Small intestine (tissue), 7 donors: ENCODE measurements at regions not wholly inside any gene's neighbourhood (a gene's known extent, or its start where the extent isn't known, plus 50 kb on each side); places are given as distances from the start of the nearest gene placed in this dataset.

Experiments
- DNase-seq, 2 donors: peaks; one replicate each; pipeline versions ENCODE4 v3.0.0 to v3.0.0-alpha.2; 2013
- FAIRE-seq: peaks from 2 replicates; lab custom pipeline; 2012; peaks lifted over from hg19 to GRCh38; lab: Jason Lieb, UNC
- H3K27ac ChIP-seq, 3 donors: one replicate each; pipeline ENCODE4 v1.5.1; 2013; ENCODE audit warnings: low read length in 2 of 3, mild to moderate bottlenecking in 2 of 3, control low read depth in 1 of 3, inconsistent platforms in 1 of 3, low read depth in 1 of 3, moderate library complexity in 1 of 3
- H3K27me3 ChIP-seq, 3 donors: one replicate each; pipeline ENCODE4 v1.6.1; 2013; ENCODE audit warnings: low read length in 3 of 3, inconsistent platforms in 1 of 3; ENCODE audit not compliant: control insufficient read depth in 3 of 3, insufficient read depth in 3 of 3
- H3K36me3 ChIP-seq, 3 donors: one replicate each; pipeline ENCODE4 v1.6.1; 2013; ENCODE audit warnings: low read length in 3 of 3, inconsistent platforms in 1 of 3, low read depth in 1 of 3, mild to moderate bottlenecking in 1 of 3, moderate library complexity in 1 of 3; ENCODE audit not compliant: control insufficient read depth in 3 of 3, insufficient read depth in 2 of 3
- H3K4me1 ChIP-seq, 3 donors: one replicate each; pipeline ENCODE4 v1.6.1; 2013; ENCODE audit warnings: low read length in 2 of 3, inconsistent platforms in 1 of 3, low read depth in 1 of 3, mild to moderate bottlenecking in 1 of 3, moderate library complexity in 1 of 3; ENCODE audit not compliant: control insufficient read depth in 3 of 3, insufficient read depth in 2 of 3
- H3K4me3 ChIP-seq, 3 donors: one replicate each; pipeline ENCODE4 v1.5.1; 2013; ENCODE audit warnings: low read length in 3 of 3, control low read depth in 1 of 3, inconsistent platforms in 1 of 3, low read depth in 1 of 3, mild to moderate bottlenecking in 1 of 3, moderate library complexity in 1 of 3
- H3K9me3 ChIP-seq, 2 donors: one replicate each; pipeline ENCODE4 v1.6.1; 2013; ENCODE audit warnings: low read depth in 1 of 2, low read length in 1 of 2; ENCODE audit not compliant: control insufficient read depth in 2 of 2, insufficient read depth in 1 of 2
- WGBS, 3 donors: extraction: QIAGEN DNeasy Blood & Tissue Kit; methylation state at CpG; one replicate each; pipeline ENCODE4 v1.1.7; 2013; 5-methylcytosine and 5-hydroxymethylcytosine counted together
- donor health status: healthy with polysubstance abuse.
- donor health status: control.
- donor health status: control.
- donor health status: Bipolar disorder and iron deficiency.
- donor health status: healthy.

GRCh38 chr12:89215196-89215595, 137.1 kb downstream of the DUSP6 start:
- H3K9me3 ChIP-seq: no peaks in the 10 kb centered on the region
- FAIRE-seq (peak; percentile 41), DNase-seq (no peak)
- 72 to 94% (median 84%) methylated on average over 1 of the region's 1 CpG for WGBS, 3 donors
- no peaks in the 10 kb centered on the region for H3K27me3 ChIP-seq
- no peak overlapping the region for H3K4me3 ChIP-seq
- peaks cover 0 to 18% (median 2%) of the 10 kb centered on the region in 3 donors for H3K4me1 ChIP-seq
- H3K36me3 ChIP-seq: no peaks in the 10 kb centered on the region
- H3K27ac ChIP-seq: no peak overlapping the region

GRCh38 chr12:89213747-89214146, 138.6 kb downstream of the DUSP6 start:
- Histone ChIP-seq H3K27ac (no peak overlapping the region), H3K4me1 (peaks cover 0 to 18% (median 2%) of the 10 kb centered on the region in 3 donors), H3K9me3 (no peaks in the 10 kb centered on the region), H3K36me3 (no peaks in the 10 kb centered on the region), H3K27me3 (no peaks in the 10 kb centered on the region), H3K4me3 (no peak overlapping the region)
- DNase-seq (peak in 1 of 2 donors; percentile 35), FAIRE-seq (peak; percentile 5)
- WGBS, 3 donors: 83 to 93% (median 90%) methylated on average over 1 of the region's 1 CpG

GRCh38 chr12:89213139-89213538, 139.2 kb downstream of the DUSP6 start:
- FAIRE-seq: no peak
- H3K27ac ChIP-seq: peak overlapping the region in 1 of 3 donors; percentile 64
- H3K4me3 ChIP-seq: no peak overlapping the region
- H3K27me3 ChIP-seq: no peaks in the 10 kb centered on the region
- no peaks in the 10 kb centered on the region for H3K9me3 ChIP-seq
- peaks cover 0 to 18% (median 2%) of the 10 kb centered on the region in 3 donors for H3K4me1 ChIP-seq
- WGBS, 3 donors: 84 to 94% (median 91%) methylated on average over 1 of the region's 1 CpG
- peak in 1 of 2 donors; percentile 23 for DNase-seq
- H3K36me3 ChIP-seq: no peaks in the 10 kb centered on the region

GRCh38 chr12:89212339-89212771, 139.9 kb downstream of the DUSP6 start:
- H3K36me3 ChIP-seq: no peaks in the 10 kb centered on the region
- no peak overlapping the region for H3K4me3 ChIP-seq
- peak overlapping the region in 1 of 3 donors; percentile 64 for H3K27ac ChIP-seq
- DNase-seq (peak in 1 of 2 donors; percentile 35), FAIRE-seq (no peak)
- 63 to 85% (median 69%) methylated on average over 3 of the region's 3 CpGs for WGBS, 3 donors
- peaks cover 0 to 18% (median 2%) of the 10 kb centered on the region in 3 donors for H3K4me1 ChIP-seq
- H3K9me3 ChIP-seq: no peaks in the 10 kb centered on the region
- no peaks in the 10 kb centered on the region for H3K27me3 ChIP-seq

GRCh38 chr12:89211456-89211855, 140.8 kb downstream of the DUSP6 start:
- Histone ChIP-seq H3K4me1 (peaks cover 0 to 18% (median 2%) of the 10 kb centered on the region in 3 donors), H3K36me3 (no peaks in the 10 kb centered on the region), H3K27ac (no peak overlapping the region), H3K4me3 (no peak overlapping the region), H3K27me3 (no peaks in the 10 kb centered on the region), H3K9me3 (no peaks in the 10 kb centered on the region)
- 92 to 100% (median 93%) methylated on average over 1 of the region's 1 CpG for WGBS, 3 donors
- no peak for FAIRE-seq
- DNase-seq: no peak

- DNase-seq: no peak
- H3K4me1 ChIP-seq: peaks cover 2 to 13% (median 2%) of the 10 kb centered on the region in 3 donors
- H3K36me3 ChIP-seq: no peaks in the 10 kb centered on the region
- H3K9me3 ChIP-seq: no peaks in the 10 kb centered on the region
- no peak overlapping the region for H3K4me3 ChIP-seq
- no peak overlapping the region for H3K27ac ChIP-seq
- 87 to 96% (median 94%) methylated on average over 2 of the region's 2 CpGs for WGBS, 3 donors
- no peaks in the 10 kb centered on the region for H3K27me3 ChIP-seq
- FAIRE-seq: no peak
These were observed 142.0 kb downstream of the DUSP6 start for GRCh38 chr12:89210277-89210676.

- 73 to 86% (median 74%) methylated on average over 2 of the region's 2 CpGs for WGBS, 3 donors
- no peak for FAIRE-seq
- no peaks in the 10 kb centered on the region for H3K9me3 ChIP-seq
- H3K27ac ChIP-seq: no peak overlapping the region
- H3K27me3 ChIP-seq: no peaks in the 10 kb centered on the region
- no peaks in the 10 kb centered on the region for H3K36me3 ChIP-seq
- peaks cover 2 to 13% (median 2%) of the 10 kb centered on the region in 3 donors for H3K4me1 ChIP-seq
- no peak for DNase-seq
- H3K4me3 ChIP-seq: no peak overlapping the region
These were observed 143.6 kb downstream of the DUSP6 start for GRCh38 chr12:89208661-89209096.

GRCh38 chr12:89206390-89206789, 145.9 kb downstream of the DUSP6 start:
- FAIRE-seq: no peak
- WGBS, 3 donors: 79 to 100% (median 90%) methylated on average over 1 of the region's 1 CpG
- Histone ChIP-seq H3K27me3 (no peaks in the 10 kb centered on the region), H3K36me3 (no peaks in the 10 kb centered on the region), H3K4me1 (peaks cover 0 to 2% (median 0%) of the 10 kb centered on the region in 3 donors), H3K27ac (no peak overlapping the region), H3K9me3 (no peaks in the 10 kb centered on the region), H3K4me3 (no peak overlapping the region)
- no peak for DNase-seq

GRCh38 chr12:89205517-89205916, 146.8 kb downstream of the DUSP6 start:
- Histone ChIP-seq H3K36me3 (no peaks in the 10 kb centered on the region), H3K27ac (no peak overlapping the region), H3K9me3 (no peaks in the 10 kb centered on the region), H3K4me1 (peaks cover 0 to 2% (median 0%) of the 10 kb centered on the region in 3 donors), H3K4me3 (no peak overlapping the region), H3K27me3 (no peaks in the 10 kb centered on the region)
- DNase-seq (peak in 1 of 2 donors; percentile 27), FAIRE-seq (no peak)
- 50 to 74% (median 68%) methylated on average over 2 of the region's 2 CpGs for WGBS, 3 donors
